Kidney (tissue), 13 donors: ENCODE measurements at regions not wholly inside any gene's neighbourhood (a gene's known extent, or its start where the extent isn't known, plus 50 kb on each side); places are given as distances from the start of the nearest gene placed in this dataset.

ENCODE experiments used
- DNase-seq, 5 donors: peaks; one replicate each; pipeline ENCODE4 v3.0.0-alpha.2; 2013 to 2020
- FAIRE-seq: peaks from 2 replicates; lab custom pipeline; 2012; peaks lifted over from hg19 to GRCh38; lab: Jason Lieb, UNC
- H3K27ac ChIP-seq, 2 donors: one replicate each; pipeline ENCODE4 v1.7.0; 2013; ENCODE audit warnings: low read depth in 2 of 2, low read length in 2 of 2, inconsistent platforms in 1 of 2
- H3K27me3 ChIP-seq: one replicate; pipeline ENCODE4 v1.7.1; 2013; ENCODE audit warnings: low read length, inconsistent platforms; ENCODE audit not compliant: control insufficient read depth, insufficient read depth
- H3K36me3 ChIP-seq, 3 donors: one replicate each; pipeline versions ENCODE4 v1.7.0 to v1.7.1; 2013; ENCODE audit warnings: low read length in 3 of 3, control low read depth in 1 of 3, inconsistent platforms in 1 of 3; ENCODE audit not compliant: insufficient read depth in 3 of 3, control insufficient read depth in 2 of 3
- H3K4me1 ChIP-seq, 3 donors: one replicate each; pipeline versions ENCODE4 v1.7.0 to v1.7.1; 2013; ENCODE audit warnings: low read length in 3 of 3, inconsistent platforms in 1 of 3, low read depth in 1 of 3; ENCODE audit not compliant: control insufficient read depth in 2 of 3, insufficient read depth in 2 of 3
- H3K4me3 ChIP-seq, 3 donors: one replicate each; pipeline versions ENCODE4 v1.7.0 to v1.8.1; 2013; ENCODE audit warnings: low read length in 3 of 3, control low read depth in 1 of 3, inconsistent platforms in 1 of 3
- H3K9ac ChIP-seq, 3 donors: one replicate each; pipeline versions ENCODE4 v1.7.0 to v1.7.1; 2013; ENCODE audit warnings: low read length in 3 of 3, control low read depth in 1 of 3, inconsistent platforms in 1 of 3
- H3K9me3 ChIP-seq, 3 donors: one replicate each; pipeline versions ENCODE4 v1.7.0 to v1.7.1; 2013; ENCODE audit warnings: low read length in 3 of 3, control low read depth in 1 of 3, inconsistent platforms in 1 of 3; ENCODE audit not compliant: control insufficient read depth in 2 of 3, insufficient read depth in 1 of 3
- CTCF ChIP-seq: IDR thresholded peaks from 3 replicates; pipeline ENCODE4 v1.5.1; 2012; ENCODE audit warnings: mild to moderate bottlenecking, moderate library complexity, borderline replicate concordance; ENCODE audit not compliant: insufficient read depth; ENCODE audit errors: extremely low read depth
- intact Hi-C: fragments of 100-400 bp; cut with DNase I; formaldehyde crosslinking; loops from one replicate; pipeline ENCODE4 v1.11.1; 2022
- donor health status: control.
- donor health status: control.
- donor health status: control.
- donor health status: control.
- donor health status: control.
- donor health status: DM: yes; HTN: yes; CAD: no.
- donor health status: Normal renal cell carcinoma (clear cell type).

GRCh38 chr16:76777721-76778465, 413.1 kb upstream of the MON1B start:
- FAIRE-seq (no peak), DNase-seq (no peak)
- no peaks in the 10 kb centered on the region for H3K36me3 ChIP-seq
- H3K4me1 ChIP-seq: no peaks in the 10 kb centered on the region
- intact Hi-C loops: no loop called here
- H3K4me3 ChIP-seq: no peak overlapping the region
- no peaks in the 10 kb centered on the region for H3K27me3 ChIP-seq
- H3K9me3 ChIP-seq: no peaks in the 10 kb centered on the region
- no peak overlapping the region for H3K9ac ChIP-seq
- TF ChIP-seq CTCF: no peak
- H3K27ac ChIP-seq: no peak overlapping the region

- no peak for TF ChIP-seq CTCF
- Histone ChIP-seq H3K9me3 (no peaks in the 10 kb centered on the region), H3K27ac (no peak overlapping the region), H3K36me3 (no peaks in the 10 kb centered on the region), H3K9ac (no peak overlapping the region), H3K4me3 (no peak overlapping the region), H3K27me3 (no peaks in the 10 kb centered on the region), H3K4me1 (no peaks in the 10 kb centered on the region)
- intact Hi-C loops: no loop called here
- no peak for DNase-seq
- FAIRE-seq: no peak
Observed at GRCh38 chr16:76780556-76780955, 410.4 kb upstream of the MON1B start.

- no peak for FAIRE-seq
- TF ChIP-seq CTCF: no peak
- no peak overlapping the region for H3K4me3 ChIP-seq
Observed at GRCh38 chr16:76784530-76784929, 406.5 kb upstream of the MON1B start.

GRCh38 chr16:76787394-76787793, 403.6 kb upstream of the MON1B start:
- no peaks in the 10 kb centered on the region for H3K27me3 ChIP-seq
- H3K27ac ChIP-seq: no peak overlapping the region
- intact Hi-C loops: no loop called here
- H3K4me1 ChIP-seq: no peaks in the 10 kb centered on the region
- no peaks in the 10 kb centered on the region for H3K36me3 ChIP-seq
- no peak overlapping the region for H3K9ac ChIP-seq
- H3K4me3 ChIP-seq: no peak overlapping the region
- TF ChIP-seq CTCF: no peak
- no peak for FAIRE-seq
- no peaks in the 10 kb centered on the region for H3K9me3 ChIP-seq
- DNase-seq: no peak

More at GRCh38 chr16:76784530-76784929, 406.5 kb upstream of the MON1B start:
- H3K27me3 ChIP-seq: no peaks in the 10 kb centered on the region
- no peaks in the 10 kb centered on the region for H3K4me1 ChIP-seq
- no peaks in the 10 kb centered on the region for H3K36me3 ChIP-seq
- no peak overlapping the region for H3K9ac ChIP-seq
- intact Hi-C loops: no loop called here
- no peaks in the 10 kb centered on the region for H3K9me3 ChIP-seq
- no peak for DNase-seq
- H3K27ac ChIP-seq: no peak overlapping the region
